Fibroblast of peridontal ligament (primary cell): ENCODE measurements at regions not wholly inside any gene's neighbourhood (a gene's known extent, or its start where the extent isn't known, plus 50 kb on each side); places are given as distances from the start of the nearest gene placed in this dataset.

Experiments
- DNase-seq: peaks from one replicate; pipeline ENCODE4 v3.0.0-alpha.2; 2010; ENCODE audit errors: extremely low read depth

DNA sequence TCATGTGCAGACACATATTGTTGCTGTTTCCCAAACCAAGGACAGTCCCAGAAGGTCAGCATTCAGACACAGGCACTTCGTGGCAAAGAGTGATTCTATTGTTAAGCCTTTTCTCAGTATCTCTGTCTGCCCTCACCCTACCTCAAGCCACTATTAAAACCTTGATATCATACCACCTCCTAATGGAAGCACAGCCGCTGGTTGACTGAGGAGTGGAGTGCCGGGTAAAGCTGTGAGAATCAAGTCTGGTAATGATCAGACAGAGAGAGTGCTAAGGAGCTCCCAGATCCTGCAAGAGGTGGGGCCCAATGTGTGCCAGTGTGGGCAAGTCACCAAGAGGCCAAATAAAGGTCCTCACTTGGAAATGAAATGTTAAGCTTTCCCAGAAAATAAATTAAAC lies 819.5 kb downstream of the BCL11A start:
- DNase-seq = no peak

DNA sequence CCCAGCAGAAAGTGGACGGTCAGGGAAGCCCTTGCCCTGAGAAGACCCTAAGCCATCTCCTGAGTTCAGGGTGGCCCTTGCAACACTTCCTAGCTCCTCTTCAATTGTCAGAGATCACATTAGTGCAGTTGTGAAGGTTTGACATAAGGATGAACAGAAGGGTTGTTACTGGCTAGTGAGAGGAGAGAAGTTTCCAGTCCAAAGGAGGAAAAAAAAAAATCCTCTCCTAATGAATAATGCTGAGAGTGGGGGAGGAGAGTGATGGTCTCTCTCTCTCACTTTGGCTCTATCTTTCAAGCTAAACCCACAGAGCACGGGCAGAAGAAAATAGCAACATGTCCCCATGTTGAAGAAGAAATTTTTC lies 819.9 kb downstream of the BCL11A start:
- no peak for DNase-seq

DNA sequence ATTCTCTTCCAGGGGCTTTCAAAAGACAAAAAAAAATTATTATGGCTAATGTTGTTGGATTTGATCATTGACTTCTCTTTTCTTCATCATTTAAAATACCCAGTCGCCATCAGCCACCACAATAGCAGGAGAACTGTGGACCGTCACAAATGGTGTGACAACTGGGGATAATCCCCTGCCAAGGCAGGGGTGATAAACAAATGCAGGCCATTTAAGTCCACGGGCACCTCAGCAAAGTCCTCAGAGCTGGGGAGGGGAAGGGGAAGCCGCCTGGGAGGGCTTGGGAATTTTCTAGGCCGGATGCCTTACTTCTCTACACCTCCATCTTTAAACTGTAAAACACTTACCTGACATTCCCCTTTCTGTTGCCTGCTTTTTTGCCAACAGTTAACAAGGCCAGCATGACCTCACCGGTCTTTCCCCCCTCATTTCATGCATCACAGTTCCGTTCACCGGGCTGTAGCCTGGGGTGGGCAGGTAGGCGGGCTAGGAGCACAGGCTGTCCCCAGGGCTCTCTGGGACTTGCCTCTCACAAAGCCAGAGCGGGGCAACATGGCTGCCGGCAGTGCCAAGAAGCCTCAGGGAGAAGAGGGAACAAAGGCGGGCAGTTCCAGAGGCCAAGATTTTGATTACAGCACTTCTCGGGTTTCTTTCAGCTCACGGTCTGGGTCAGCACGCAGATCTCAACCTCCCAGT lies 820.4 kb downstream of the BCL11A start:
- DNase-seq = no peak

DNA sequence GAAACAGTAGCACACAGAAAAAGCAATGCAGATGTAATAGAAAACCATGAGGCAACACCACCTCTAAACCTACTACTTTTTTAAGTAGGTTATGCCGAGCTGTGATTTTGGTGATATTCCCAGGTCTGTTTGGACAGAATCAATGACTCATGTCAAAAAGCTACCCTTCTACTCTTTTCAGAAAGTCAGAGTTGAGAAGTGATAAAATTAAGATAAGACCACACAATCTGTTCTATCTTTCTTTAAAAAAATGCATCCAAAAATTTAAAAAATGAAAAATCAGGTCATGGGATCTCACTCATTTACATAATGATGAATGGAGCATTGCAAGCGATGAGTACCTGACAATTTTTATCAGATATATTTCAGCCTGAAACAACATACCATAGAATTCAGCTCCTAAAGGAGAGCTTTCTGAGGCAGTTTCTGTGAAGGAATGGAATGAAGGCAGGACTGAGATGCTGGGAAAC lies 826.3 kb downstream of the BCL11A start:
- DNase-seq = no peak

DNA sequence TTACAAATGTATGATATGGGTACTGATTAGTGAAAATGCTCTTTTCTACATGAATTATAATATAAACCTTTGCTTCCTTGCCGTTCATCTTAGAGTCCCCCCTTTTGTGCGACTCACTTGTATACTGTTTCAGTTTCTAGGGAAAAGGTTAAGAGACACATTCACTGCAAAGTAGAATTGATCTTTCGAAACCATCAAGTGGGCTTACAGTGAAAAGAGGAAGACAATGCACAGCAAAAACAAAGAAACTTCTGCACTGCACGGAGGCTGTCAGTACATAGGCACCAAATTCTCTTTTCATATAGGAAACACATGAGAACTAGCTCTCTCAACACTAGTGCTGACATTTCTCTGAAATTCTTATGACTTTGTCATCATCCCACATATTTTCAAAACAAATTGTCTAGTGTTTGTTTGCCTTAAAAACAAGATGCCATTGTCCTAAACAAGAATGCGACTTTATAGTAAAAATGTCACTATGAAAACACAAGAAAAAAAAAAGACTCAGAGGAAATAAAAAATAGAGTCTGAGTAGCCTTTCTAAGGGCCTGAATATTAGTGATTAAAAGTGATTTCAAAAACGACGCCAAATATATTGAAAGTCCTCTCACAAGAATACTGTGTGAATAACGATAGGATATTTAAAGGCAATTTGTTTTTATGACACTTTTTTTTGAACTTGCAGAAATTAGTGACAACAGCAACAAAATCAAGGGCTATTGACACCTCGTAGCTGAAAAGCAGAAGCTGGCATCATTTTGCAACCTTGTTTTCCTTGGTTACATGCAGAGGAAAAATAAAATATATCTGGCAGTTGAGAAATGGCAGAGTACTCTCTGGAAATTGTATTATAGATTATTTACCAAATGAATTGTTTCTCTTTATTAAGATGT lies 827.0 kb downstream of the BCL11A start:
- no peak for DNase-seq

DNA sequence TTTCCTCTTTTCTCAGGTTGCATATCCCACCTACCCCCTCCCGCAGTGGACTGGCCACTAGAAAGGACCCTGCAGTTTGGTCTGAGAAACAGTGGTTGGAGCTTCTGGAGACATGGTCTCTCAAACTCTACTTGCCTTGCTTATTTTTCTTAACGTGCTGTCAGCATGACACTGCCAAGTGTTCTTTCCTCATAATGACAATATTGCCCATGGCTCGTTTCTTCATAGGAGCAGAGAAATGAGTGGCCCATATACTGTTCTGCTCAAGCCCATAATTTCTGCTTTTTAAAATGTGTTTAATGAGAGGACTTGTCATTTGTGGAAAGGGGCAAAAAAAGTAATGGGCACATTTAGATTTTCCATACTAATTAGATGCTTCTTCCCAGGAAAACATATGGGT lies 828.7 kb downstream of the BCL11A start:
- DNase-seq = no peak

DNA sequence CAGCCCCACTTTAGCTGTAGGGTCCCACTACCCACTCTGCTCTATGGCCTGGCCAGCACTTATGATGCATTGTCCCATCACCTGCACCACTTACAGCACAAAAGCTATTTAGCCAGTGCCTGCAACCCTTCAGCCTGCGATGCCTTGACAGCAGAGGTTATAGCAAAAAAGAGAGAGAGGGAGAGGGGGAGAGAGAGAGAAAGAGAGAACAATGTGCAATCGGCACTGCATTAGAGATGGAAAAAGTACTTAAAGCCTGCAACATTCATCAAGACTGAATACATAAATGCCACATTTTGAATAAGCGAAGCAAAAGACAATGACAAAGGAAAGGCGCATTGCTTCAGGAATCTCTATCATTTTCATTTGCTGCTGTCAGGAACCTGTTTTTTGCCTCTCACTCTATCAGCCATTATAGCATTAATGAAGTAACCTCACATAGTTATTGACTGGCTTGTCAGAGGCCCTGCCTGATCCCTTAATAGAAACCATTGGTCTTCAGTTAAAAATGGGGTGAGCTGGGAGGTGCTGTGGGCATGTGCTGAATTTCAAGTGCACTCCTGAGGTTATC lies 833.1 kb downstream of the BCL11A start:
- no peak for DNase-seq

DNA sequence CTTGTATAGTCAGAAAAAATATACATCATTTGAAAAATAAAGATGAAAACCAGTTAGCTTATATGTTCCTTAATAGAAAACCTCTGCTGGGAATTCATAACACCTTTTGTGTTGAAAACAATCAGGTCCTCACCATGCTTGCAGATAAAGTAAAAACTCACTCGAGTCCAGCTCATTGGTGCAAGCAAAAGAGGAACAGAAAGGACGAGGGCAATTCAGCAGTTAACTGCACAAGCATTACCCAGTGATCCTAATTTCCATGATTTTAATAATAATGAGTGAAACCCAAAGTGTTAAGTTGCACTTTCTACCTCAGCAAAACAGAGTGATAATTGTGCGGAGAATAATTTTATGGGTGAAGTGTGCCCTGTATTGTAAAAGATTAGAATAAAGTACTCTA lies 839.9 kb downstream of the BCL11A start:
- DNase-seq = no peak

DNA sequence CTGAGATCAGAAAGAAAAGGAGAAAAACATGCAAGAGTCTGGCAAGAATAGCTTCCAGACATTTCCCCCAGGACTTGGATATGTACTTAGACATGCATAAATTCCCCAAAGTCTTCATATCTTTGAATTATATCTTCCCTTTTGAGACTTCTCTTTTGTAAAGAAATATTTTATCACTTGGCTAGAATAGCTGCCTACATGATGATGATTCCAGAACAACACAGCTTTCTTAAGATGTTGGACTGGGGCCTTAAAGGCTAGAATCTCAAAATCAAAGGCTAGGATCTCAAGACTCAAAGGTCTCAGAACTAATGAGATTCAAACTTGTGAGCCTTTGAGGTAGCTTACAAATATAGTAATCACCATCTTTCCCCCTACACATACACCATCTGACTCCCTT lies 842.3 kb downstream of the BCL11A start:
- no peak for DNase-seq

DNA sequence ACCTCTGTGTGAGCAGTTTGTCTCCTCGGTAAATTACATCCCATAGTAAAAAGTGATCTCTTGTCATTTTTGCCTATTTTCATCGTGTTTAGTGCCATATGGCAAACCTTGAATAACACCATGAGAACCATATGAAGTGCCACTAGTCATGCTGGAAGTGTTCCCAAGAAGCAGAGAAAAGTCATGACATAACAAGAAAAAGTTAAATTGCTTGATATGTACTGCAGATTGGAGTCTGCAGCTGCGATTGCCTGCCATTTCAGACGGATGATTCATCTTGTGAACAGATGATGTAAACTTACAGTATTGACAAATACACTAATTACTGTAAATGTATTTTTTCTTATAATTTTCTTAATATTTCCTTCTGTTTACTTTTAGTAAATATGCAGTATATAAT lies 846.7 kb downstream of the BCL11A start:
- no peak for DNase-seq

DNA sequence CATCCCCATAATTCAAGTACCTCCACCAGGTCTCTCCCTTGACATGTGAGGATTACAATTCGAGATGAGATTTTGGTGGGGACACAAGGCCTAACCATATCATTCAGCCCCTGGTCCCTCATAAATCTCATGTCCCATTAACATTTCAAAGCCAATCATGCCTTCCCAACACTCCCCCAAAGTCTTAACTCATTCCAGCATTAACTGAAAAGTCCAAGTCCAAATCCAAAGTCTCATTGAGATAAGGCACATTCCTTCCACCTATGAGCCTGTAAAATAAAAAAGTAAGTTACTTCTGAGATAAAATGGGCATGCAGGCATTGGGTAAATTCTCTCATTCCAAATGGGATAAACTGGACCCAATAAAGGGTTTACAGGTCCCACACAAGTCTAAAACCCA lies 849.7 kb downstream of the BCL11A start:
- no peak for DNase-seq

DNA sequence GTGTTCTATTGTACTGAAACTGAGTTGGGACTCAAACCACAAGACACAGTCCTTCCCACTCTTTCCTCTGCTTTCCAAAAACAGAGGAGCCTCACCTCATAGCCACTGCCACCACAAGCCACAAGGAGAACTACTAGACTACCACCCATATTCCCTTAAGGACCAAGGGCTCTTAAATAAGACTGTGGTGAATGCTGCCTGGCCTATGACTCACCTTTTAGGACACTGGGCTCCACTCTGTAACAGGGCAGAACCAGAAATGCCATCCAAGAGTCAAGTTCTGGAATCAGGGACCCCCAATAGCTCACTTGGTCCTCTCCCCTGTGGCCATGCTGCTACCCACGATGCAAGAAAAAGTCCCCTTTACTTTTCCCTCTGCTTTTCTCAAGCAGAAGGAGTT lies 851.4 kb downstream of the BCL11A start:
- DNase-seq = no peak

DNA sequence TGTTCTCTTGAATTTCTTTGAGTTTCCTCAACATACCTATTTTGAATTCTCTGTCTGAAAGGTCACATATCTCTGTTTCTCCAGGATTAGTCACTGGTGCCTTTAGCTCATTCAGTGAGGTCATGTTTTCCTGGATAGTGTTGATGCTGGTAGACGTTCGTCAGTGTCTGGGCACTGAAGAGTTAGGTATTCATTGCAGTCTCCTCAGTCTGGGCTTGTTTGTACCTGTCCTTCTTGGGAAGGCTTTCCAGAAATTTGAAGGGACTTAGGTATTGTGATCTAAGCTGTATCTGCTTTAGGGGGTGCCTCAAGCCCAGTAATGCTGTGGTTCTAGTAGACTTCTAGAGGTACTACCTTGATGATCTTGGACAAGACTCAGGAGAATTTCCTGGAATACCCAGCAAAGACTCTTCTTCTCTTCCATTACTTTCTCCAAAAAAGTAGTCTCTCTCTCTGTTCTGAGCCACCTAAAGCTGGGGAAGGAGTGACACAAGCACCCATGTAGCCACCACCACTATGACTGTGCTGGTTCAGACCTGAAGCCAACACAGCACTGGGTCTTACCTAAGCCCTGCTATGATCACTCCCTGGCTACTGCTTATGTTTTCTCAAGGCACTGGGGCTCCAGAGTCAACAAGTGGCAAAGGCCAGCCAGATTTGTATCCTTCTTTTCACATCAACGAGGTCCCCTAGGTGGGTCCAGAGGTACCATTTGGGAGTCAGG lies 852.0 kb downstream of the BCL11A start:
- DNase-seq = no peak

DNA sequence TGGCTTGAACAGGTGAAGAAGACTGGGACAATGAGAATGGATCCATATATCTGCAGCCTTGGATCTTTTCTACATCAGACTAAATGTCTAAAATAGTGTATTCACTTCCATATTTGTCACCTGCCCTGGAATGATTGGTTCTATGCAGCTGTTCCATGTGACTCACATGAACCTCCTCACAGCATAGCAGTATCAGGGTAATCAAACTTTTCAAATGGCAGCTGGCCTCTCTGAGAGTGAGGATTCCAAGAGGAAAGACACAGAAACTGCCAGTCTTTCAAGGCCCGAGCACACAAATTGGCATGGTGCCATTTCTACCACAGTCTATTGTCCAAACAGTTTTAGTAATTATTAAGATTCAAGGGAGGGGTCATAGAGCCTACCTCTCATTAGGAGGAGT lies 859.3 kb downstream of the BCL11A start:
- no peak for DNase-seq

DNA sequence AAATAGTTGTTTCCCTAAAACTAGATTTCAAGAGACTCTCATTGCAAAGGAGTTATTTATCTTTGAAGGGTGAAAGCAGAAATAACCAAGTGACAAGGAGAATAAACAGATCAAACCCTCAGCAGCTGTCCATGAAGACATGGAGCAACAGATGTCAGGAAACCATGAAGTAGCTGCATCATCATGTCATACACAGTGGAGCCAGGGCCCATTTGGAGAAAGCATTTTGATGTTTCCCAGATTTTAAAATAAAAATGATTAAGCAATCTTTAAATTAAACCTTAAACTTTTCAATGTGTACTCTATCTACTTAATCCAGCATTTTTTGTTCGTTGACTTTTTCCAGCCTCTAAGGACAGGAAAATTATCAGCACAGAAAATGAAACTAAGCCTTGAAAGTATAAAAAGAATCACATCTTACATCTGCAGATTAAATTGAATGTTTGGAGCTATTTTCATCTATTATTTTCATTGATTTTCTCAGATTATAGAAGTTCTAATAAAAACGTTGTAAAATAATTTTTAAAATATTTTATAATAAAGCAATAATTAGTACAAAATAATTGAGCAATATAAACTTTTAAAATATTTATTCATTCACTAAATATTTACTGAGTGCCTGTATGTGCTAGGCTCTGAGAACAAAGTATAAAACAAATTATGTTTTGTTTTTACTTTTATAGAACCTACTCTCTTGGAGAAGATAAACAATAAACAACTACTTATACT lies 860.1 kb downstream of the BCL11A start:
- no peak for DNase-seq

DNA sequence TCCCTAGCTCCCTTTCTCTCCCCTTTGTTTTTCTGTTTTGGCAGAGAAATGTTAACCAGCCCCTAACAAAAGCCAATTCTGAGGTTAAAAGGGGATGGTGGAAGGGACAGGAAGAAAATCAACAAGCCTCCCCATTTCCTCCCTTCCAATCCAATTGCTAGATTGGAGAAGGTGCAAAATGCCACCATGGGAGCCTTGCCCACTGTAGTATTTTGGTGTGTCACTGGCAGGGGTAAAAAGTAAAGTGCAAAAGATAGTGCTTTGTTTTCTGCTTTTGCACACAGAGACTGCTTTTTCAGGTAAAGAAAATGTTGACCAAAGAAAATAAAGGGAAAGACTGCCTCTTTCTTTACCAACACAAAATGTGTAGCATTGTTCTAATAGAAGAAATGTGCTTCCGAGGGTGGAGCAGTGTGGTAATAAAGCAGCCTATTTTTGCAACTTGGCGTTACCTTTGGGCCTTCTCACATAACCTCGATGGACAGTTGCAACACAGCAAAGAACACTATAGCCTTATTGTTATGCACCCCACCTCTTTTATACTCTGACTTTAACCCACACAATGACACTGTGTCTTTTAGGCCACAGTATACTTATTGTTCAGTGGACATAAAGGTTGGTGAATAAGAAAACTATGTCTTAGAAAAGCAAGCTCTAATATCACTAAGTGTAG lies 861.8 kb downstream of the BCL11A start:
- no peak for DNase-seq

DNA sequence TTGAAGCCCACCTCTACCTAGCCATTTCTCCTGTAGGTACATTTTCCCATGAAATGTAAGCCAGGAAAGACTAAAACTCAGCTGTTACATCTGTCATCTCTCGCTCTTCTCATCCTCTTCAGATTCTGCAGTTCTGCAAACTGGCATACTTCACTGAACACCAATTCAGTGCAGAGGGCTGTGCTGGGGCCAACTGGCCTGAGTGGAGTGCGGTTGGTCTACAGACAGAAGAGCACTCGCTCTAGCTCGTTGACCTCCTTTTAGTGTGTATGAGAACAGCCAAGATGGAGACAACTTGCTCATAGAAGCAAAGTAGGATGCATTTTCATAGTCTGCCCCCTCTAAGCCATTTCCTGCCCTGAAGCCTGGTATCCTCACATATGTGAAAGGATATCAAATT lies 862.6 kb downstream of the BCL11A start:
- no peak for DNase-seq

DNA sequence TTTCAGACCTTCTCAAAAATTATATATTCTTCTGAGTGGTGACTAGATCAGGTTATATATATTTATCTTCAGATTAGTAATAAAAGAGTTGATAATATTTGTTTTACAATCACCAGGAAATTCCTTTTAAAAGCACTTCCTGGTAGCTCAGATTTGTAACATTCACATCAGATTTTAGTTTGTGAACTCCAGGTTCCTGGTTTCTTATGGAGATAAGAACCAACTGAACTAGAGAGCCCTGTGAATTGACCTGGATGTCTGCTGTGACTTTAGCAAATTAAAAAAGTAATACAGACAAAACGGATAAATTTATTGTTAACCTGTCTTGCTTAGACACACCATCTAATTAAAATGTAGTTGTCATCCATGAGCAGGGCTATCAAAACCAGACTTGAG lies 868.7 kb downstream of the BCL11A start:
- DNase-seq = no peak

DNA sequence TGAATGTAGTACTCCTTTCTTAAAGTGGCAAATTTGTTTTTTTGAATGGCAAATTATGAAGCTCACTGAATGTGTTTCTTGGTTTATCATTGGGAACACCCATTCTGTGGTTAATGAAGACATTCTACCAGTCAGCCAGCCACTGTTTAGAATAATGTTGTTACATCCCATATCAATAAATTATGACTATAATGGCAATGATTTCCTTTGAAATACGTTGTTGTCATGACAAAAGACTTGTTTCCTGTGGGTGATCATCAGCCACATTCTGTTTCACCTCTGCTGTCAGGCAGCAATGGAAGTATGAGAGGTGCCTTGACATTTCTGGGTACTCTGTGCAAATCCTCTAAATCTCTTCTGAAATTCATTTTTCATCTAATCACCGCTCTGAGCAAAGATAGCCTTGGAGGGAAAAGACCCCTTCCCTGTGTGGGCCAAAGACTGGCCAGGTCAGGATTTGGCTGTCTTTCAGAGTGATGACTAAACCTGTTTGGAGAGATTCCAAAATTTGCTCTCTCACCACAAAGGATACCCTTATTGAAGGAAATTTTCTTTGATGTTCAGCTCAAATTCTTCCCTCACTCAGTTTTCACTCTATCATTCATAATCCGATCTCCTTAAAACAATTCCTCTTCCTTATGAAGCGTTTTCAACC lies 869.2 kb downstream of the BCL11A start:
- DNase-seq = no peak

DNA sequence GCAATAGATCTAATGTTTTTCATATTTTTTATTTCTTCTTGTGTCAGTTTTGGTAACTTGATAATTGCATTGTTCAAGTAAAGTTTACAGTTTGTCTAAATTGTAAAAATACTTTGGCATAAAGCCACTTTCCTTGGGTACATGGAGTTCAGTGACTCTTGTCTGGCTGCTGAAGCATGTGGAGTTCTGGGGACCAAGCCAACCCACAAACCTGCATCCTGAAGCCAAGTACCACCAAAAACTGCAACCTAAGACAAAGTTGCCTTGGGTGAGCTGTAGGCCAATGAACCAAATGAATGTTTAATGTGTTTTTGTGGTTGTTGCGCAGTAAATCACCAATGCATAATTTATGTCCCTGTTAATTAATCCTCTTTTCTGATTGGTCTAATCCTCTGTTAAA lies 872.6 kb downstream of the BCL11A start:
- no peak for DNase-seq

DNA sequence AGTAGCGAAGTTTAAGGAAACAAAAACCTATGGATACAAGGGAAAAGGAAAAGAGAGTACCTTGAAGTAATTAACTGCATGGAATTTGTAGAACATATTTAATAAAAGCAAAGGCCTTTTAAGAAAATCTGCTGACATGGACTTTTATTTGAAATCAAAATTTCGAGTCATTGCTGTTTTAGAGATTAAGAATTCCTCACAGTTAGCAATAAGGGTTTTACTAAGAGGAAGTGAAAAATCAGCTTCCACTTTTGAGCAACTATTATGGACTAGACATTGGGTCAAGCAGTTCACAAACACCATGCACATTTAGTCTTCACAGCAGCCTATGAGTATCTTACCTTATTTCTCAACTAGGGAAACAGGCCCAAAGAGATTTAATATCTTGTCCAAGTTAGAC lies 876.3 kb downstream of the BCL11A start:
- DNase-seq = no peak
